Left hindlimb (tissue), 1 donor: ENCODE measurements at regions not wholly inside any gene's neighbourhood (a gene's known extent, or its start where the extent isn't known, plus 50 kb on each side); places are given as distances from the start of the nearest gene placed in this dataset.
A peak's percentile ranks its signal among the peaks of the same experiment; 100 is the strongest.
"Not testable (repeated sequence)": the region's sequence is repeated elsewhere in the genome, so short reads cannot be mapped to it uniquely, and the experiment has no call there.

ENCODE experiments used
- DNase-seq: peaks from one replicate; pipeline ENCODE4 v3.0.0-alpha.2; 2018

DNA sequence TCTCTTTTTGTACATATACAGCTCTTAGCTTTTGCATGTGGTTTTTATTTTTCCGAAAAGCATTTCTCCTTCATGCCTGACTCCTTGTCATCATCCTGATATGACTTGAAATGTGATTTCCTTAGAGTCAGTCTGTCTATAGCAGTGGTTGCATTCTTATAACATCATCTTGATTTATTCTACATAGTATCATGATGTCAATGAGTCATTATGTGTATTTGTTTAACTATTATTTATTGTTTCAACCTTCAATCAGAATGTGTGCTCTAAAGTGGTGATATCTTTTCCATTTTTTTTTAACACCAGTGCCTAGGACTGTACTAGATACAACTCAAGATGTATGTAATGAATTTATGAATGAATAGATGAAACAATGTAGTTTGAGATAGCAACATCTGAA, 354.9 kb upstream of the CDH8 start:
- no peak for DNase-seq

DNA sequence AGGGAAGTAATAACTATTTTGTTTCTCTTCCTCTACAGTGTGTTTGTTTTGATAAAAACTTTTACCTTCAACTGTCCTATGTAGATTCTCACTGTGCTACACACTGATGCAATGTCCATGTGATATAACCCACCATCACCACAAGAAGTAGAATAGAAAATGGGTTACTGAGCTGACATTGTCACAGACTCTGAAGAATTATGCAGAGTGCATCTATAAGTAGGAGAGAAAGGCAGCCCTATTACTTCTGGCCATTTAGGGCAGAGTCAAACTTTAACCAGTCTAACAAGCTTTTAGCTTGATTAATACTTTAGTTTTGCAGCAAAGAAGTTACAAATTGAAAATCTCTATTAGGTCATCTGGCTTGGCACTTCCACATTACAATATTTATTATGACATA, 354.0 kb upstream of the CDH8 start:
- no peak for DNase-seq

DNA sequence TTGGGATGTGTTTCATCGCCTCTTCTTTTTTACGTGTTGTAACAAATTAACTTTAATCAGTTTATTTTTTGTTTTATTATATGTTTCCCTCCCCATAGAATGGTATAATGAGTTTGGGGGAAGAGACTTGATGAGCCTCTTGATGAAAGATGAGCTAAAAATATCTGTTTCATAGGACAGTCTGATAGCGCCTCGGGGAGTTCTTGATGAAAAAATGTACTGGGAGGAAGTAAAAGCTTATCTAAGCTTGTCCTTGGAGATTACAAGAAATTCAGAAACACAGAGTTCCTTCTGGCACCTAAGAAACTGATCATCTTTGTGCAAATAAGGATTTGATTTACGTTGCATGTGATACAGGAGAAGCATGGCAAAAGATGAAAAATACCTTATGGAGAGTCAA, 350.2 kb upstream of the CDH8 start:
- DNase-seq: no peak

DNA sequence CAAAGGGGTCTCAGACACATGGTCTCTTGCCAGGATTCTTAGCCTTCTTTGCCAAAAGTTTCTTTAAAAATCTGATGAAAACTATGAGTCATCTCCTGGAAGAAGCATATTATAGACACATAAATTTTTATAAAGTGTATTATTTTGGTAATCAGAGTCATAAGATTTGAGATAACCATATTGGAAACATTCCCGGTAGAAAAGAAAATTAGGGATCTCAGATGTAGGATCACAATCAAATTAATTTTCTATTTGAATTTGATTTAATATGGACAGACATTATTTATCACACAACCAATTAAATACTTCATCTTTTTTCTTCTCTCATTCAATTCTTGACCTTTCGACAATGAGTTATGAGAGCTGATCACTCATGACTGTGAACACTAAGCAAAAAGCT, 347.7 kb upstream of the CDH8 start:
- no peak for DNase-seq

DNA sequence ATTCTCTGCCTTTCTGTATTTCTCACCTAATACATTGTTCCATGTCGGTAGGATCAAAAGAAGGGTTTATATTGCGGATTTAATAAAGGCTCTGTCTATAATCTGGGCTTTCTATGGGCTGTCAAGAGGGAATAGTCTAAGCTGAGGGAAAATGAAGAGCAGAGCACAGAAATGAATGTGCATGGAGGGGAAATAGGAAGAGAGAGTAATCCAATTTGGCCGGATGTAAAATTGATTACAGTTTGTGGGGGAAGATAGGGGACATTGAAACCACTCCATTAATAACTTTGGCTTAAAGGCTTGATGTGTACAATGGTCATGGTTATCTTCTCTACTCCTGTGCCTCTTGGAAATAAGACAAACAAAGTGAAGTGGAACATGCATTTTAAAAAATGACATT, 334.2 kb upstream of the CDH8 start:
- DNase-seq: no peak

DNA sequence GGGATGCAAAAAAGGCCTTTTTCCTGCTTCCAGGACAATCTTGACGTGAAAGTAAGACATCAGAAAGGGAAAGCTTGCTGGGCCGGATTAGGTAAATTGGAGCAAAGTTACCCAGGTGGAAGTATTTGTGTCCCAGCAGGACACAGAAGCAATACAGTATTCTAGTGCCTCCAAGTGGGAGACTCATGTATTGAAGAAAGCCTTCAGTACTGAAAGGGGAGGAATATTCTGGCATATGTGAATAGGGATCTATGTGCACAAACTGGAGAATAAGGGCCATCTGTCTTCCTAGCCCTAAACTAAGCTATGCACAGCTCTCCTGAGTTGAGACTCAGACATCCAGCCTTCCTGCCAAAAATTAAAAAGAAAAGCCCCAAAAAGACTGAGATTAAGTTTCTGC, 327.3 kb upstream of the CDH8 start:
- no peak for DNase-seq

DNA sequence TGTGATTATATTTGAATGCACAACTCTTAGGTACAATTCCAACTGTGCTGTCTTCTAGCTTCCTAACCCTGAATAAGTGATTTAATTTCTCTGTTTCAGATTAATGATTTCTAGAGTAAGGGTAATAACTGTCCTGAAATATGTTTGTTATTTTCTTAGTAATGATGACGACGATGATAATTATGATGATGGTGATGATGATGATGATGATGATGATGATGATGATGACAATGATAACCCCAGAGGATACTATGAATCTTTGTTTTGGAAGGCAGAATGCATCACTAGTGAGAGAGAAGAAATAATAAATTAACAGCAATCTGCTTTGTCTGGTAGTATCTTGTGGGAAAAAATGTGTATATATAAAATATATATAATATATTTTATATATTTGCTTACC, 317.1 kb upstream of the CDH8 start:
- no peak for DNase-seq

DNA sequence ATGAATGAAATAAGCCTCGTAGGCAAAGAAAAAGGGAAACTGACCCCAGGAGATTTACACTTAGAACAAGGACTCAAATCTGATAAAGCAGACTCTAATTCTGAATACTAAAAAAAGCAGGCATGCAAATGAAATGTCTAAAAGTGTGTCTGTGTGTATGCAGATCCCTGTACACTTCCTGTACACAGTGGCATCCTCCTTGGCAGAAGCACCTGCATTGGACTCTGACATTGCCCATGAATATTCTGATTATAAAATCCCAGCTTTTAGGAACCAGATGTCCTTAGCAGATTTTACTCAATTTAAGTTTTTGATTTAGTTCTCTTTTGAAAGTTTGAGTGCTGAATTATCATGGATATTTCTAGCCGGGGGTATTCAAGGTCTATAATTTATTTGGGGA, 306.0 kb upstream of the CDH8 start:
- no peak for DNase-seq

DNA sequence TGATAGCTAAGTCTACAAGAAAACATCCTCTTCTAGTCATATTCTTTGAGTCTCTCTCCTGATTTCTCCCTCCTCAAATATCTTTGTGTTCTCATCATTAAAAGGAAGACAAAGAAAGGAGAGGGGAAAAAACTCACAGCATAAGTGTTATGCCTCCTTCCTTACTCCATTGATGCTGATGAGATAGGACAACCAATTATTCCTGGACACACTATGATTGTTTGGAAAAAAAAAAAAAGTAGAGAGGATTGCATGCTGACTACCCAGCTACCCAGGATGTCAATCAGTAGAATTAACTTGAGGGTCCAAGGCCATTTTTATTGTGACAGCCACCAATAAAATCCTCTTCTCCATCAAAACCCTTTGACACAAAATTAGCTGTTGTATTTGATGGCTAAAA, 299.1 kb upstream of the CDH8 start:
- no peak for DNase-seq

DNA sequence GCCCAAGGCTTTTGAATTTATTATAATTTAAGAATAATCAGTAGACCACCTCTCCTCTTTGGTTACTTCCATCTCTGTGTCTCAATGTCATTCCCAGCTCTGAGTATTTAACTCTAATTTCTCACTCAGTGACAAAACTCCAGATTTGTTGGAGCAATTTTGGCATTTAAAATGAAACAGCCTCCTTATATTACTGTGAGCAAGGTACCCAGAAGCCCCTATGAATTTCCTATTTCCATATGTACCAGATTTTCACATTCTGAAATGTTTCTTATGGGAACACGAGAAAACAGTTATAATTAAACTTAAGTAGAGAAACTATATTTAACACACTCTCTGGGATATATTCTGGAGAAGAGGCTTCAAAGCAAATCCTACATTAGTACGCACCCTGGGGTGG, 285.4 kb upstream of the CDH8 start:
- DNase-seq: no peak

DNA sequence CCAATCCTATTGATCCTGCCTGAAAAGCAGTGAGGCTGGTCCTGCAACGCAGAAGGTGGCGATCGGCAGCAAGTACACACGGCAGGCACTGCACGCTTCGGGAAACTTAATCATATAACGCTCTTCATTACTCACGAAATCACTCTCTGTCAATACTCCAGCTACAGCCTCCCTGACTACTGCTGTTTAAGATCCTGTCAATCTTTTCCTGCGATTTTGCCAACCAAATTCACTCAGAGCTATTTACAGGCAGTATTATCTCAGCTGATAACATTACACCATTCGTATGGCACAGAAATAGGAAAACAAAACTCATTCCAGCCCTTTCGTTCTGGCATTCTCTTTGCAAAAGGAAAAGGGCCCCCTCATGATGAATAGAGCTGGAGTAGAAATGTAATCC, 262.4 kb upstream of the CDH8 start:
- no peak for DNase-seq

DNA sequence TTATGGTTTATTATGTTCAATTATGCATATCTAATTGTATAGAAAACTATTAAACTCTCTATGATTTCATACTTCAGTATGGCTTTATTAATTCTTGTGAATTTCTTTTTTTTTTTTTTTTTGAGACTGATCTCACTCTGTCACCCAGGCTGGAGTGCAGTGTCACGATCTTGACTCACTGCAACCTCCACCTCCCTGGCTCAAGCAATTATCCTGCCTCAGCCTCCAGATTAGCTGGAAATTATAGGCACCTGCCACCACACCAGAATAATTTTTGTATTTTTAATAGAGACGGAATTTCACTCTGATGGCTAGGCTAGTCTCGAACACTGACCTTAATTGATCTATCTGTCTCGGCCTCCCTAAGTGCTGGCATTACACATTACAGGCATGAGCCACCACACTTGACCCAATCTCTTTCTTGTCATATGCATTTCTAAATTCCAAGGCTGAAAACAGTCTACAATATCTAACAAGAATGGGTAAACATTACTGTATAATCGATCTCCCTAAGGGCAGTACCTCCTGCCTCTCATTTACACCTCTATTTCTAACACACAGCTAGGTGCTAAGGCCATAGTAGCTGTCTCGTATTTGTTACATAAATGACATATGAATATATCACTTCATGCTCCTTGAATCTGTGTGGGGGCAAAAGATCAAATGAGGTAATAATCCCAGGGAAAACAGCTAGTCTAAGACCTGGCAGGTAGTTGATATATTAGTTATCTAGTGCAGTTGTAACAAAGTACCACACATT, 258.2 kb upstream of the CDH8 start:
- no peak for DNase-seq

DNA sequence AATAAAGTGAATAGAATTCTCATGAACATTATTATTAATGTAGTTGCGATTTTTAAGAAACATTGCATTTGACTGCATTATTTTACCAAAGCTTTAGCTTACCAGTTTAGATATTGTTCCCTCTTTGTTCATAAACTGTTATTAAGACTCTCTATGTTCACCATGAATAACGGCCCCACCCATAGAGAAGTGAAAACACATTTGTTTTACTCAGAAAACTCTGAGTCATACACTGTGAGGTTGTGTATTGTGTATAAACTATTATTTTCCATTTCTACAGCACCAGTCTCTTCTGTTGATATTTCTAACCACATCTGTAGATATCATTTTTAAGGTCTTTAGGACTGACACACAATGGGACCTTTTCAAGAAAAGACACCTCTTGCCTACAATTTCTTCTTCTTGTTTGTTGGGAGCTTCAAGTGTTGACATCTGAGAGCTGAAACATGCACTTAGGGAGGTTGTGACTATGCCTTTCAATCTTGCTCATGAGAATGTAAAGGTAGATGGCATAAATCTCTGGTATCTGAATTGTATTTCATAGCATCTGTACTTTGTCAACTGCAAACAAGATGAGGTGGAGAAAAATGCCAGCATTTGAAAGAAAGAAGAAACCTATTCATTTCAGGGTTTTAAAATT, 252.9 kb upstream of the CDH8 start:
- no peak for DNase-seq

DNA sequence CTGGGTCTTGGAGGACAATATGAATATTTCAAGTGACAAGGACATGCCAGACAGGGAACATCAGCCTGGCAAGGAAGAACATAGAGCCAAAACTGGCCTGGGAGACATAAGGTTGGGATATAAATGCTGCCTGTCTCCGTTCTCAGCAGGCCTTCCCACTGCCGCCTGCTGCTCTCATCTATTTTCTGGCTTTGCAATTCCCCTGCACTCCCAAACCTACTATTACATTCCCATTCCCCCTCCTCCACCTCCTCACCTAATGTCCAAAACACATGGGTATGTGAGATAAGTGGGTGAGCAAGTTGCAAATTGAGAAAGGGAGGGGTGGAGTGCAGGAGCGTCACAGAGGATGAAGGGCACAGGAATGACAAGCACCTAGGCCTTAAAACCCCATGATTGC, 244.3 kb upstream of the CDH8 start:
- DNase-seq: peak; percentile 16

DNA sequence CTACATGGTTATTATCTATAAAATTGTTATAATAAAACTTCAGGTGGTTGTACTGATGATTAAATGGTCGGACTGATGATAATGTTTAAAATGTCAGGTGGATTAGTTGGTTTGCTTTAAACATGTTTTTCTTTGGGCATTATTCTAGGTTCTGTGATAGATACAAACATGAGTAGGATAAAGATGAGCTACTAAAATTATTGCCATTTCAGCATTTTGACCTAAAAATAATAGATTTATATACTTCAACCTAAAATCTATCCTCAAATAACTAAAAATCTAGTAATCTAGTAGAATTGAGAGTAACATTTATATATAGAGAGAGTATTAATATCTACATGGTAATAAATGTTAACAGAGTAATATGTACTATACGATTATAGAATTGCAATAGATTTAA, 241.7 kb upstream of the CDH8 start:
- DNase-seq: no peak

DNA sequence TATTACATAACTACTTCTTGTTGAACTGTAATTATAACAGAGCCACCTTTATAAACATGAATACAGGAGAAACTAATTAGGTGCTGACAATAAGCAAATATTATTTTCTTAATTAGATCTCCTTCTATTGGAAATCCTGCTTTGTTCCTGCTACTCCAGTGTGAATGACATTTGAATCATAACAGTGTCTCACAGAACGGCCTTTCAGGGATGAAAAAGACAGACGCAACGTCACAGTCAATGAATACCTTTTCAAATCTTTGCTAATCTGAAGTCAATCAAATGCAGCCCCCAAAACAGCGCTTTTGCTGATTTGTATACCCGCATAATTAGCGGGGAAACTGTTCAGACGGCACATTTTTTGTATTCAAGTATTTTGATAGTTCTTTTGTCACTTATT, 240.4 kb upstream of the CDH8 start:
- no peak for DNase-seq

DNA sequence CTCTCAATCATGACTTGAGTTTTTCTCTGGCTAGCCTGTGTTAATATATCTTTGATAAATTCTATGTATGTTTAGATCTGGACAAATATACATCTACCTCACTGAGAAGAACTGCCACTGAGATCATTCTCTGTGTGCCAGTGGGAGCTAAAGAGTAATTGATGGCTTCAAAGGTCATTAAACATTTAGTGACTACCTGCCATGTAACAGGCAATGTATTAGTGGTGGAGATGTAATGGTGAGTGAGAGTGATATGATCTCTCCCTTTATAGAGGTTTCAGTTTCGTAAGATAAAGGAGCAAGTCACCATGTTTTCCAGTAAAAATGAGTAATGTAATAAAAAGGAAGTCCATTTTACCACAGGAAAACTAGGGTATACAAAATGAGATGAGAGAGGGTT, 235.8 kb upstream of the CDH8 start:
- no peak for DNase-seq

DNA sequence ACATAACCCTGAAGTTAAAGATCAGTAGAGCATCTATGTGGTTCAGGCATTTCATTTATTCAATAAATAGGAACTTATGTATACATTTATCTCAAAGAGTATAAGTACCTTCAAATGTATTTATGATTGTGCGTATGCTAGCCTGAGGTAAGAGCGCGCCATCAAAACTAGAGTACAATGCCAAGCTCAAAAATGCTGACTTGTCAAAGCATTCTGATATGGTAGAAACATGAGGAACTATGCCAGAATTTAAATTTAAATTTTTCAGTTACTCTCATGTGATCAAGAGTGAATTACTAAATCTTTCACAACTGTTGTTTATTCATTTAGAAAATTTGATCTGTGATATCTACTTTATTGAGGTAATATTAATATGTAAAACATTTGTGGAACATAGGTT, 225.5 kb upstream of the CDH8 start:
- no peak for DNase-seq

DNA sequence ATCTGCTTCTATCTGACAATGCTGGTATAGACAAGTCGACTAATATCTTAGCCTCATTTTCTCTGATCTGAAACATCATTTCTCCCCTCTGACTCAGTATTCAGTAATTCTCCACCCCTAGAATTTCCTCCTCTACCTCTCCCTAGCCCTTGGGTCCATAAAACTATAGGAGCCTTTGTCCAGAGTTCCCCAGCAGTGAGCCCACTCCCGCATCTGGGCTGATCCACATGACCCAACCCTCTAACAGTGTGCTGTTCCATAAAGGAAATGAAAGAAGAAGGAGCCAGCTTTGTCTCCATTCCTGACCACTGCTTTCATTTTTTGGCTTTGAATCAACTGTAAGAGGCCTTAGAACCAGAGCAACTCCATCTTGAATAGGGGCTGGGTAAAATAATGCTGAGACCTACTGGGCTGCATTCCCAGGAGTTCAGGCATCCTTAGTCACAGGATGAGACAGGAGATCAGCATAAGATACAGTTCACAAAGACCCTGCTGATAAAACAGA, 222.7 kb upstream of the CDH8 start:
- DNase-seq: not testable (repeated sequence)

DNA sequence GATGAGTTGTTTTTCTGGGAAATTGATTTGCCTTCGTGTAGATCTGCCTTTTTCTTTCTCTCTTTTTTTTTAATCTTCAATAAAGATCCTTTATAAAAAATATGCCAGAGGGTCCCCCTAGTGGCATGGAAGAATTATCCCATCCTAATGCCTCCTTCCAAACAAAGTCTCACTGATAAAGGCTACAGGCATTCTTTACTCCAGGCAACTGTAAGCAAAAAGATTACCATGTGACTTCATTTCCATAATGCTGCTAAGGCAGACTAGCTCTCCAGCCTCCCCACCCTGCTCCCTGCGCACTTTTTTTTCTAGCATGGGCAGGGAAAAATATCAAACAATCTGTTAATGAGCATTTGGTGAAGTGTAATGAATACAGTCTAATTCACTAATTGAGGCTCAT, 220.2 kb upstream of the CDH8 start:
- DNase-seq: no peak

DNA sequence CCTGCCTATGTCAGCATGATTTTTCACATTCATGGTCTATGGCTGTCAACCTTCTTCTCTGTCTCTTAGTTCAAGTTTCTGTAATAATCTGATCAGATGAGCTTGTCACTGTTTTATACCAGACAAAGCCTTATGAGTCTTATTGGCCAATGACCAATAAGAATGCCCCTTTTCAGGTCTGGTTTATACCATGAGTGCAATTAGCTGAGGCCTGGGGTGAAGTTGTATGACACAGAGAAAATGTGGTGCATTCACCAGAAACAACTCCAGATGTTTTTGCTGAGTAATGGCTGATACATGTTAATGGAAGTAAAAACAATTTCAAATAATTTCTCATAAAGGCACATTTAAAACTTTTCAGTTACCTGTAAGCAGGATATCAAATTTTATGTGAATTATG, 218.6 kb upstream of the CDH8 start:
- no peak for DNase-seq

DNA sequence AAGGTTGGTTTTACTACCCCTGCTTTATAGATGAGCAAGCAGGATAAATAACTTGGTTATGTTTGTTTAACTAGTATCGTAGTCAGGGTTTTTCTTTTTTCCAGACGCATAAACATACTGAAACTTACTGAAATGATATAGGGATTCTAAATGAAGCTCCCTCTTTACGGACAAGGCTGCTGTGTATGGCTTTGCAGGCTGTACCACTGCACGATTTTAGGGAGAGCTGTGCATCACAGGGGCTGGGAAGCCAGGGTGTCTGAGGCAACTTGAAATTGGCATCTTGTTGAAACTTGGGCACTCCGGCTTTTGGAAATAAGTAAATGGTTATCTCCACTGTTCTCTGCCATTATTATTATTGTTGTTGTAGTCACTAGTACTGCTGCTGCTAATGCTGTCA, 218.1 kb upstream of the CDH8 start:
- DNase-seq: no peak

DNA sequence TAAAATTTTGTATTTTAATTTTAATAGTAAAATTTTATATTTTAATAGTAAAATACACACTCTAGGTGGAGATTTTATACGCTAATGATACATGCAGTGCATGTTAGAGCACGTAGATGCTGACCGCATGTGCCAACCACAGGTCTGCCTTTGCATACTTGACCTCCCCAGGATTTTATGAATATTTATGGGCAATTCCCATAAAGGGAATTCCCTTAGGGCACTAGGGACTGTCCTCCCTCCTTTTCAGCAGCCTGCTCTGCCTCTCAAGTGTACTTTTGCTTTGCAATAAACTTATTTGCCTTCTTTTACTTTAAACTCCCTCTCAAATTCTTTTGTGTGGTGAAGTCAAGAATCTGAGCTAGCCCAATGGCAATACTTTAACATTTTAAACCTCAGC, 217.7 kb upstream of the CDH8 start:
- DNase-seq: no peak

DNA sequence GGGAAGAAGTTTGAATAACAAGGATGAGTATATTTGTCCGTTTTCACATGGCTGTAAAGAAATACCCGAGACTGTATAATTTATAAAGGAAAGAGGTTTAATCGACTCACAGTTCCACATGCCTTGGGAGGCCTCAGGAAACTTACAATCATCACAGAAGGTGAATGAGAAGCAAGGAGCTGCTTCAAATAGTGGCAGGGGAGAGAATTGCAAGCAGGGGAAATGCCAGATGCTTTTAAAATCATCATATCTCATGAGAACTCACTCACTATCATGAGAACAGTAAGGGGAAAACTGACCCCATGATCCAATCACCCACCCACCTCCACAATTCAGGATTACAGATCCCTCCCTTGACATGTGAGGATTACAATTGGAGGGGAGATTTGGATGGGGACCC, 212.8 kb upstream of the CDH8 start:
- no peak for DNase-seq

DNA sequence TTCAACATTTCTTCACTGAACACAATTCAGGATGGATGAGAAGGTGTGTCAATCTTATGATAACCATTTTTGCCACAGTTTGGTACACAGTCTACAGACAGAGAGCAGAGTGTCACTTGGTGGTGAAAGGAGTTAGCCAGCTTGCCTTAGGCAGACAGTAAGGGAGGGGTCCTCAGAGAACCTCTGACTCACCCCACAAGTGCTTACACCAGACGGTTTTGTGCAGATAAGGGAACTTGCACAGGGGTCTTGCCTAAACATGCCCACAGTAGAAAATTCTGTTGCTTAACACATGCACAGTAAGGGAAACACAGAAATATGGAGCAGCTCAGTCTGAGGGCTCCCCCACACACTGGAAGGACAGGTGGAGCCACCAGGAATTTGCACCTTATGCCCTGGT, 204.5 kb upstream of the CDH8 start:
- no peak for DNase-seq
